ENCODE measurements at regions not wholly inside any gene's neighbourhood (a gene's known extent, or its start where the extent isn't known, plus 50 kb on each side); places are given as distances from the start of the nearest gene placed in this dataset.

DNA sequence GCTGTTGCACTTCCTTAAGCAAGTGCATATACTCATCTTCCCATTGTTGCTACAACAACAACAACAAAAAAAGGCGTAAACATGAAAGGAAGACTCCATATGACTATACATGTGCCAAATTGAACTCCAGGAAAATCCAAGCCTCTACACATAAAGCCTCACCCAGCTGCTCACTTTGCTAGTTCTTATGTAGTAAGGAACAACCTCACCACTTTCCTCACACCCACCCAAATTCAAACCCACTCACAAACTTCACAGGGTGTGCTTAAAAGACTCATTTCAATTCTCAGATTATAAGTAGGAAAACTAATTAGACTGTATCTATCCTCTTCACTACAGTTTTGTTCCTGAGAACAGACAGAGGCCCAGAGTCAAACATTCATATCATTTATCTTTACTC lies 671.1 kb upstream of the INTU start:
- DNase-seq (no peak), ATAC-seq (no peak)
- H3K36me3 Mint-ChIP-seq (ENCODE audit: insufficient read depth): no peaks in the 10 kb centered on the region
- H3K9me3 Mint-ChIP-seq: no peaks in the 10 kb centered on the region
- H3K27me3 Mint-ChIP-seq (ENCODE audit: low read depth): no peaks in the 10 kb centered on the region
- H3K4me1 Mint-ChIP-seq (ENCODE audit: low read depth): no peaks in the 10 kb centered on the region
- H3K4me3 Mint-ChIP-seq: no peak overlapping the region

GRCh38 chr4:126965877-126966276 lies 666.9 kb upstream of the INTU start:
- H3K4me3 Mint-ChIP-seq: no peak overlapping the region
- no peaks in the 10 kb centered on the region for H3K4me1 Mint-ChIP-seq (ENCODE audit: low read depth)
- ATAC-seq (no peak), DNase-seq (no peak)
- H3K36me3 Mint-ChIP-seq (ENCODE audit: insufficient read depth): no peaks in the 10 kb centered on the region
- no peaks in the 10 kb centered on the region for H3K27me3 Mint-ChIP-seq (ENCODE audit: low read depth)
- no peaks in the 10 kb centered on the region for H3K9me3 Mint-ChIP-seq

GRCh38 chr4:126969360-126970235 lies 663.2 kb upstream of the INTU start:
- no peaks in the 10 kb centered on the region for H3K27me3 Mint-ChIP-seq (ENCODE audit: low read depth)
- H3K4me3 Mint-ChIP-seq: no peak overlapping the region
- H3K36me3 Mint-ChIP-seq (ENCODE audit: insufficient read depth): no peaks in the 10 kb centered on the region
- DNase-seq (no peak), ATAC-seq (no peak)
- H3K9me3 Mint-ChIP-seq: no peaks in the 10 kb centered on the region
- no peaks in the 10 kb centered on the region for H3K4me1 Mint-ChIP-seq (ENCODE audit: low read depth)

DNA sequence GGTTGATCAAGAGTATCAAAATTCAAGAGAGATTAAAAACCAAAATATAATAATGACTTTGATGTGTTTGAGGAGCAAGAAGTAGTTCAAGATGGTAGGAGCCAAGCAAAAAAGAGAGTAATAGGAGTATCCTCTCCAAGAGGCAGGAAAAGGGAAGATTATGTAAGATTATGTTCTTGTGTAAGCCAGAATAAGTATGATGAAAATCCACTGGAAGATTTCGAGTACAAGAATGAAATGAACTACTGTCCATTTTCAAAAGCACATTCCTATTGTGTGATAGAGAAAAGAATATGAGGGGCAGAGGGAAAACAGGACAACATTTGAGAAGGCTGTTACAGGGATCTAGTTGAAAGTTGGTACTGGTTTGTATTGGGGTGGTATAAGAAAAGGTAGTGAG lies 659.6 kb upstream of the INTU start:
- DNase-seq: no peak
- Mint-ChIP-seq H3K4me3 (no peak overlapping the region), H3K36me3 (ENCODE audit: insufficient read depth) (no peaks in the 10 kb centered on the region), H3K9me3 (peaks cover 6% of the 10 kb centered on the region), H3K4me1 (ENCODE audit: low read depth) (no peaks in the 10 kb centered on the region), H3K27me3 (ENCODE audit: low read depth) (no peaks in the 10 kb centered on the region)
- ATAC-seq: no peak

DNA sequence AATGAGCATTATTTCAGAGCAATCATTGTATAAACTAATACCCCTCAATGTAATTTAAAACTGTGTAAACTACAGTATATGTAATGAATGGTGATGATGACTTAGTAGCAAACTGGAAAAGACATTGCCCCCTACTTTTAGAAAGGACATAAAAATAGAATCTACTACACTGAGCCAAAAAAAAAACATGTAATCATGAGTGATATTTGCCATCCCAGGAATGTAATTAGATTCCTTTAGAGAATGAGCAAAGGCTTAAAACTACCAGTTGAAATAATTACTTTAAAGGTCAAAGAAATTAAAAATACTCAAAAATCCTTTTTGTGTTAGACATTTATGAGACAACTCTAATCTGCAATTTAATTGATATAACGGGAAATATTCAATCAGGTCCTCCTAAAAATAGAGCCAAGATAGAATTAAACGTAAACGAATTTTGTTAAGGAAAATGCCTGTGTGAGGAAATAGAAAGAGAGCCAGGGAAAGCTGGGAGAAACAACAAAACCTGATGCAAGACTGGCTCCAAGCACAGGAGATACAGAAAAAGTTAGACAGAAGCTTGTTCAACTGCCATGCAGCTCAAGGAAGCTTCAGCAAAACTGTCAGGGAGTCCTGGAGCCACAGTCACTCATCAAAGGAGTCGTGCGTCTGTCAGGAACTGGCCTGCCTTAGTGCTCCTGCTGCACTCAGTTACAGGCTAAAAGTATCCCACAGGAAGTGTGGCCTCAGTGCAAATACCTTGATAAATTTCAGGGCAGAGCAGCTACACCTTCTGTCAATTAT lies 655.7 kb upstream of the INTU start:
- H3K36me3 Mint-ChIP-seq (ENCODE audit: insufficient read depth): no peaks in the 10 kb centered on the region
- no peaks in the 10 kb centered on the region for H3K27me3 Mint-ChIP-seq (ENCODE audit: low read depth)
- no peak overlapping the region for H3K4me3 Mint-ChIP-seq
- H3K9me3 Mint-ChIP-seq: peaks cover 10% of the 10 kb centered on the region
- DNase-seq (no peak), ATAC-seq (no peak)
- no peaks in the 10 kb centered on the region for H3K4me1 Mint-ChIP-seq (ENCODE audit: low read depth)

DNA sequence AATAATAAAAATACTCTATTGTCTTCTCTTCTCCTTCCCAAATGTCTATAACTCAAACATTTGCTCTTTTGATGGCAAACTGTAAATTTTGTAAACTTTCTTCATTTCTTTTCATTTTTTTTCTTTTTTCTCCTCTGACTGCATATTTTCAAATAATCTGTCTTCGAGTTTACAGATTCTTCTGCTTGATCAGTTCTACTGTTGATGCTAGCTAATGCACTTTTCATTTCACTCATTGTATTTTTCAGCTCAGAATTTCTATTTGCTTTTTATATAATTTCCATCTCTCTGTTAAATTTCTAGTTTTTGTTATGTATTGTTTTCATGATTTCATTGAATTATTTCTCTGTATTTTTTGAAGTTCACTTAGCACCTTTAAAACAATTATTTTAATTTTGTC lies 646.8 kb upstream of the INTU start:
- no peak overlapping the region for H3K4me3 Mint-ChIP-seq
- no peaks in the 10 kb centered on the region for H3K27me3 Mint-ChIP-seq (ENCODE audit: low read depth)
- H3K9me3 Mint-ChIP-seq: peaks cover 26% of the 10 kb centered on the region
- no peaks in the 10 kb centered on the region for H3K4me1 Mint-ChIP-seq (ENCODE audit: low read depth)
- no peaks in the 10 kb centered on the region for H3K36me3 Mint-ChIP-seq (ENCODE audit: insufficient read depth)
- ATAC-seq: no peak
- no peak for DNase-seq

GRCh38 chr4:126986828-126987227 lies 645.9 kb upstream of the INTU start:
- Mint-ChIP-seq H3K9me3 (peaks cover 23% of the 10 kb centered on the region), H3K4me1 (ENCODE audit: low read depth) (no peaks in the 10 kb centered on the region)

DNA sequence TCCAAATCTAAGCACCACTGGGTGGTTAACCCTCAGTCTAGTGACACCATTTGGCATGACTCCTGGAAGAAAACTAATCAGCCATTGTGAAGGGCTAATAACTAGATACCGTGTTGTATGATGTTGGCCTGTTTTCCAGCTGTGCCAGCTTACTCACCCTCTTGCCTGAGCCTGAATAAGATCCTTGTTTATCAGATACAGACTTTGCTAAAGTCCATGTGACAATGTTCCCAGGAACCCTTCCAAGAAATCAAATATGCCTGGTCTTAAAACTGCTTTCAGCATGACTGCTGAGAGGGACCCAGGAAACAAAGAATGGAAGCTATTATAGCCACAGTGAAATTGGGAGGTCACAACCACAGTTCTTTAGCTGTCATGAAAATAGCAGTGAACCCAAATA lies 640.8 kb upstream of the INTU start:
- no peak for DNase-seq
- ATAC-seq: no peak
- no peaks in the 10 kb centered on the region for H3K4me1 Mint-ChIP-seq (ENCODE audit: low read depth)
- no peaks in the 10 kb centered on the region for H3K36me3 Mint-ChIP-seq (ENCODE audit: insufficient read depth)
- no peak overlapping the region for H3K4me3 Mint-ChIP-seq
- no peaks in the 10 kb centered on the region for H3K27me3 Mint-ChIP-seq (ENCODE audit: low read depth)
- H3K9me3 Mint-ChIP-seq: no peaks in the 10 kb centered on the region

More at GRCh38 chr4:126986828-126987227, 645.9 kb upstream of the INTU start:
- ATAC-seq: no peak
- Mint-ChIP-seq H3K4me3 (no peak overlapping the region), H3K27me3 (ENCODE audit: low read depth) (no peaks in the 10 kb centered on the region), H3K36me3 (ENCODE audit: insufficient read depth) (no peaks in the 10 kb centered on the region)
- no peak for DNase-seq

DNA sequence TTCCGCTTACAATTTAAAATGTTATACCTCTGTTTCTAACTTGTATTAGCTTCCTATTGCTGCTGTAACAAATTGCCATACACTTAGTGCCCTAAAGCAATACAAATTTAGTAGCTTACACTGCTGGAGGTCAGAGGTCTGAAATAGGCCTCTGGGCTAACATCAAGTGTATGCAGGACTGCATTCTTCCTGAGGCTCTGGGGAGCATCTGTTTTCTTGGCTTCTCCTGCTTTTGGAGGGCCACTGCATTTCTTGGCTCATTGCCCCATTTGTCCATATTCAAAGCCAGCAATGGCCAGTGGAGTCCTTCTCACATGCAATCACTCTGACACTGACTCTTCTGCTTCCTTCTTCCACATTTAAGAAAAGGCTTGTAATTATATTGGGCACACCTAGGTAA lies 639.8 kb upstream of the INTU start:
- DNase-seq (no peak), ATAC-seq (no peak)
- H3K27me3 Mint-ChIP-seq (ENCODE audit: low read depth): no peaks in the 10 kb centered on the region
- no peak overlapping the region for H3K4me3 Mint-ChIP-seq
- no peaks in the 10 kb centered on the region for H3K4me1 Mint-ChIP-seq (ENCODE audit: low read depth)
- H3K9me3 Mint-ChIP-seq: no peaks in the 10 kb centered on the region
- no peaks in the 10 kb centered on the region for H3K36me3 Mint-ChIP-seq (ENCODE audit: insufficient read depth)

DNA sequence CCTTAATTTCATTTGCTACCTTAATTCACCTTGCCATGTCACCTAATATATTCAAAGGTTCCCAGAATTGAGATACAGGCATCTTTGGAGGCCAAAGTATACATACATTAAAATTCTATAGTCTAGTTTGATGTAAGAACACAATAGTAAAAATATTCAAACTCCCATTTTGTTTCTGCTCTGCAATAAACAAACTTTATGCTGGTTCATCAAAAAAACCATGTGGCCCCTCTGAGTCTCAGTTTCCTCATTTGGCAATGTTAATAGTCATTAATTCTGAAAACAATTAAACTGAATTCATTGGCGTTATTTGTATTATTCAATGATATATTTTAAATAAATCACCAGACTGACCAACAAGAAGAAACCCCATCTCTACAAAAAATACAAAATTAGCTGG lies 639.4 kb upstream of the INTU start:
- H3K27me3 Mint-ChIP-seq (ENCODE audit: low read depth): no peaks in the 10 kb centered on the region
- H3K4me1 Mint-ChIP-seq (ENCODE audit: low read depth): no peaks in the 10 kb centered on the region
- DNase-seq (no peak), ATAC-seq (no peak)
- no peak overlapping the region for H3K4me3 Mint-ChIP-seq
- H3K9me3 Mint-ChIP-seq: peaks cover under 1% of the 10 kb centered on the region
- H3K36me3 Mint-ChIP-seq (ENCODE audit: insufficient read depth): no peaks in the 10 kb centered on the region

DNA sequence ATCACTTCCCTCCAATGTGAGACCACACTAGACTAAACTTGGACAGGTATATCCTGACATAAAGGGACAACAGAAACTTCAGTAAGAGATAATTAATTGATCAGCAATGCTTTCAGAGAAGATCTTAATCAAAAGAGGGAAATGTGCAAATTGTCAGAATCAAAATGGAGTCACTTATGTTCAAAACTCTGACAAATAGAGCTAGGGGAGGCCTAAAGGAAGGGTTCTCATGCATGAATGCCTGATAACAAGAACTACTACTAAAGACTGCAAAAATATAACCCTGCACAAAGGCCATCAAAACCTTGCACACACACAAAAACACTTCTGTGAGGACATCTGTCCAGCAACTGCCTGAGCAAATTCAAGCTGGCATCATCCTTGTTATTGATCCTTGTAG lies 637.5 kb upstream of the INTU start:
- Mint-ChIP-seq H3K27me3 (ENCODE audit: low read depth) (no peaks in the 10 kb centered on the region), H3K4me3 (no peak overlapping the region), H3K36me3 (ENCODE audit: insufficient read depth) (no peaks in the 10 kb centered on the region), H3K9me3 (peaks cover 8% of the 10 kb centered on the region), H3K4me1 (ENCODE audit: low read depth) (no peaks in the 10 kb centered on the region)
- no peak for ATAC-seq
- DNase-seq: no peak

- DNase-seq: no peak
- H3K36me3 Mint-ChIP-seq (ENCODE audit: insufficient read depth): no peaks in the 10 kb centered on the region
- H3K9me3 Mint-ChIP-seq: peaks cover 9% of the 10 kb centered on the region
- H3K4me3 Mint-ChIP-seq: no peak overlapping the region
- H3K4me1 Mint-ChIP-seq (ENCODE audit: low read depth): no peaks in the 10 kb centered on the region
- H3K27me3 Mint-ChIP-seq (ENCODE audit: low read depth): no peaks in the 10 kb centered on the region
- no peak for ATAC-seq
Observed at GRCh38 chr4:127000110-127000509, 632.6 kb upstream of the INTU start.

DNA sequence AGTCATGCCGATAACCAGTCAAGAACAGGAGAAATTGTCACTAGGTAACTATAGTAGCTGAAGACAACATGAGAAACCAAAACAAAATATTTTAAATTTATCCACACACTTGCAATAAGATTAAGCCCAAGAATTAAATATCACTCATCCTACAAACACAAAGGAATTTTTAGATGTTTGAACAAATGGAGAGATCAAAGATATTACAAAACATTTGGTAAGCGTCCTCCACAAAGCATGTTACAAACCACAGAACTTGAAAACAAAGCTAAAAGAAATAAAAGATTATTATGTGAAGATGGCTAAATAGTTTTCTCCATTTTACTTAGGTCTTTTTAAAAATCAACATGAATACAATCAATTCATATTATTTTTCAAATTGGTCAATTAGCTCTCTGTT lies 631.9 kb upstream of the INTU start:
- Mint-ChIP-seq H3K4me1 (ENCODE audit: low read depth) (no peaks in the 10 kb centered on the region), H3K4me3 (no peak overlapping the region), H3K9me3 (peaks cover 13% of the 10 kb centered on the region), H3K36me3 (ENCODE audit: insufficient read depth) (no peaks in the 10 kb centered on the region), H3K27me3 (ENCODE audit: low read depth) (no peaks in the 10 kb centered on the region)
- ATAC-seq (no peak), DNase-seq (no peak)

GRCh38 chr4:127001933-127002332 lies 630.8 kb upstream of the INTU start:
- H3K27me3 Mint-ChIP-seq (ENCODE audit: low read depth): no peaks in the 10 kb centered on the region
- H3K36me3 Mint-ChIP-seq (ENCODE audit: insufficient read depth): no peaks in the 10 kb centered on the region
- no peak overlapping the region for H3K4me3 Mint-ChIP-seq
- H3K4me1 Mint-ChIP-seq (ENCODE audit: low read depth): no peaks in the 10 kb centered on the region
- ATAC-seq (no peak), DNase-seq (no peak)
- H3K9me3 Mint-ChIP-seq: peaks cover 13% of the 10 kb centered on the region

DNA sequence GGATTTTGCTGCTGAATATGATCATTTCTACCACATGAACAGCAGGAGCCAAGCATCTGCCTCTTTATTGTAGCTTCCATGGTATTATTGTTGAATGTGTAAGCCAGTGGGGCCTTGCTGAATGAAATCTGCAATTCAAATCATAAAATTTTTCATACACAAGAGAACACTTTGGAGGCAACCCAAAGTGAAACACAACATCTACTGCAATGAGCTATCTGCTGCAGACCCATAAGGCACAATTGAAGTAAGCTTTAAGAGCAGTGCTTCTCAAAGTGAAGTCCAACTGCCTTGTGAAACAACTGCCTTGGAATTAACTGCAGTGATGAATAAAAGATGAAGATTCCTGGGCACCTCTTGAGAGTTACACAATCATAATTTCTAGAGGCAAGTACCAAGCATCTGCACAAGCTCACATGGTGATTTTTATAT lies 626.3 kb upstream of the INTU start:
- DNase-seq (no peak), ATAC-seq (no peak)
- H3K4me3 Mint-ChIP-seq: no peak overlapping the region
- no peaks in the 10 kb centered on the region for H3K27me3 Mint-ChIP-seq (ENCODE audit: low read depth)
- peaks cover 16% of the 10 kb centered on the region for H3K9me3 Mint-ChIP-seq
- no peaks in the 10 kb centered on the region for H3K4me1 Mint-ChIP-seq (ENCODE audit: low read depth)
- H3K36me3 Mint-ChIP-seq (ENCODE audit: insufficient read depth): no peaks in the 10 kb centered on the region
